DMS153 treated with DMSO at 0.1 percent for 48 hours (cell line): ENCODE measurements at regions not wholly inside any gene's neighbourhood (a gene's known extent, or its start where the extent isn't known, plus 50 kb on each side); places are given as distances from the start of the nearest gene placed in this dataset.
"Not testable (repeated sequence)": the region's sequence is repeated elsewhere in the genome, so short reads cannot be mapped to it uniquely, and the experiment has no call there.

Experiments used
- DNase-seq: peaks from one replicate; lab custom pipeline; 2025; ENCODE audit not compliant: unreplicated experiment; lab: John Stamatoyannopoulos, UW

- not testable (repeated sequence) for DNase-seq
These were observed 75.9 kb downstream of the NPIPB11 start for GRCh38 chr16:29330623-29331022.

- DNase-seq, result not testable (repeated sequence)
These were observed 78.0 kb downstream of the NPIPB11 start for GRCh38 chr16:29328528-29328927.

- not testable (repeated sequence) for DNase-seq
These were observed 78.7 kb downstream of the NPIPB11 start for GRCh38 chr16:29327631-29328408.

GRCh38 chr16:29326164-29327125, 80.1 kb downstream of the NPIPB11 start:
- not testable (repeated sequence) for DNase-seq

GRCh38 chr16:29323725-29324124, 82.8 kb downstream of the NPIPB11 start:
- not testable (repeated sequence) for DNase-seq

- DNase-seq, result no peak
These were observed 84.9 kb downstream of the NPIPB11 start for GRCh38 chr16:29321585-29321984.

- DNase-seq, result no peak
These were observed 85.5 kb downstream of the NPIPB11 start for GRCh38 chr16:29321000-29321393.

- DNase-seq, result no peak
These were observed 86.1 kb downstream of the NPIPB11 start for GRCh38 chr16:29320274-29320999.

- DNase-seq, result no peak
These were observed 86.8 kb downstream of the NPIPB11 start for GRCh38 chr16:29319726-29320125.

GRCh38 chr16:29318561-29318968, 87.9 kb downstream of the NPIPB11 start:
- DNase-seq, result not testable (repeated sequence)

- no peak for DNase-seq
These were observed 88.5 kb downstream of the NPIPB11 start for GRCh38 chr16:29318037-29318436.

- no peak for DNase-seq
These were observed 89.2 kb downstream of the NPIPB11 start for GRCh38 chr16:29317269-29317668.

- DNase-seq, result no peak
These were observed 89.7 kb downstream of the NPIPB11 start for GRCh38 chr16:29316761-29317183.

GRCh38 chr16:29315916-29316517, 90.5 kb downstream of the NPIPB11 start:
- DNase-seq, result peak; percentile 32

- DNase-seq, result no peak
These were observed 91.5 kb downstream of the NPIPB11 start for GRCh38 chr16:29315046-29315445.

GRCh38 chr16:29314292-29314934, 92.1 kb downstream of the NPIPB11 start:
- no peak for DNase-seq

- DNase-seq, result no peak
These were observed 92.9 kb downstream of the NPIPB11 start for GRCh38 chr16:29313559-29314048.

- no peak for DNase-seq
These were observed 93.5 kb downstream of the NPIPB11 start for GRCh38 chr16:29312835-29313558.

GRCh38 chr16:29312345-29312675, 94.2 kb downstream of the NPIPB11 start:
- DNase-seq, result not testable (repeated sequence)
